Epithelial cell of esophagus (primary cell): ENCODE measurements at regions not wholly inside any gene's neighbourhood (a gene's known extent, or its start where the extent isn't known, plus 50 kb on each side); places are given as distances from the start of the nearest gene placed in this dataset.

ENCODE experiments used
- DNase-seq: peaks from one replicate; pipeline ENCODE4 v3.0.0; 2010; ENCODE audit warnings: low read depth
- H3K4me3 ChIP-seq: 2 replicates; pipeline ENCODE4 v1.5.1; 2011; ENCODE audit warnings: mild to moderate bottlenecking, low read length, control low read depth
- CTCF ChIP-seq: IDR thresholded peaks from 2 replicates; pipeline ENCODE4 v1.5.1; 2011; ENCODE audit warnings: low read depth, mild to moderate bottlenecking, low read length, control low read depth, inconsistent platforms; ENCODE audit not compliant: insufficient read depth; ENCODE audit errors: missing control alignments

GRCh38 chr2:156818221-156818620, 382.0 kb downstream of the GPD2 start:
- no peak overlapping the region for H3K4me3 ChIP-seq
- no peak for TF ChIP-seq CTCF
- DNase-seq: no peak

GRCh38 chr2:156818944-156819343, 382.8 kb downstream of the GPD2 start:
- no peak for TF ChIP-seq CTCF
- DNase-seq: no peak
- H3K4me3 ChIP-seq: no peak overlapping the region

GRCh38 chr2:156826341-156826933, 390.3 kb downstream of the GPD2 start:
- DNase-seq: peak; percentile 20
- no peak overlapping the region for H3K4me3 ChIP-seq
- no peak for TF ChIP-seq CTCF

GRCh38 chr2:156834431-156834830, 398.3 kb downstream of the GPD2 start:
- TF ChIP-seq CTCF: no peak
- no peak overlapping the region for H3K4me3 ChIP-seq
- no peak for DNase-seq

GRCh38 chr2:156837635-156838370, 401.6 kb downstream of the GPD2 start:
- H3K4me3 ChIP-seq: no peak overlapping the region
- TF ChIP-seq CTCF: no peak
- DNase-seq: no peak

- H3K4me3 ChIP-seq: no peak overlapping the region
- no peak for DNase-seq
- no peak for TF ChIP-seq CTCF
Observed at GRCh38 chr2:156841321-156841720, 405.1 kb downstream of the GPD2 start.
